ENCODE measurements at regions not wholly inside any gene's neighbourhood (a gene's known extent, or its start where the extent isn't known, plus 50 kb on each side); places are given as distances from the start of the nearest gene placed in this dataset.

DNA sequence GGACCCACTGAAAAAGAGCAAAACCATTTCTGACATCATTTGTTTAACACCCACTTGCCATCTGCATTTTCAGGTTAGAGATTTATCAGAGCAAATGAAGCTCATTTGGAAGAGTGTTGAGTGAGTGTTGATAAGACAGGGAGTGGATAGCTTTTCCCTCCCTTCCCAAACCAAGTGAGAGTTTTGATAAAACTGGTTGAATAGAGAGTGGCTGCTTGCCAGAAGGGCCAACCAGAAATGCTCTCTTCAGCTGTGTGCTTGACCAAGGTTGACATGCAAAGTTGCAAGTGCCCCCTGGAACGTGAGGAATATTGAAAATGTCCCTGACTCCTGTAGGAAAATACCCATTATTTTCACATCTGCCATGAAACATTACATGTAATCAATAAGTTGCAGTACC is 1487.0 kb upstream of the FLRT2 start:
- Mint-ChIP-seq H3K27ac (ENCODE audit: unreplicated experiment) (no peak overlapping the region), H3K36me3 (ENCODE audit: low read depth) (no peaks in the 10 kb centered on the region), H3K4me1 (peaks cover 16% of the 10 kb centered on the region), H3K27me3 (ENCODE audit: low read depth) (no peaks in the 10 kb centered on the region), H3K9me3 (no peaks in the 10 kb centered on the region), H3K4me3 (no peak overlapping the region)
- DNase-seq (ENCODE audit: low read depth, low spot score): no peak
- TF ChIP-seq, protein P1, sequence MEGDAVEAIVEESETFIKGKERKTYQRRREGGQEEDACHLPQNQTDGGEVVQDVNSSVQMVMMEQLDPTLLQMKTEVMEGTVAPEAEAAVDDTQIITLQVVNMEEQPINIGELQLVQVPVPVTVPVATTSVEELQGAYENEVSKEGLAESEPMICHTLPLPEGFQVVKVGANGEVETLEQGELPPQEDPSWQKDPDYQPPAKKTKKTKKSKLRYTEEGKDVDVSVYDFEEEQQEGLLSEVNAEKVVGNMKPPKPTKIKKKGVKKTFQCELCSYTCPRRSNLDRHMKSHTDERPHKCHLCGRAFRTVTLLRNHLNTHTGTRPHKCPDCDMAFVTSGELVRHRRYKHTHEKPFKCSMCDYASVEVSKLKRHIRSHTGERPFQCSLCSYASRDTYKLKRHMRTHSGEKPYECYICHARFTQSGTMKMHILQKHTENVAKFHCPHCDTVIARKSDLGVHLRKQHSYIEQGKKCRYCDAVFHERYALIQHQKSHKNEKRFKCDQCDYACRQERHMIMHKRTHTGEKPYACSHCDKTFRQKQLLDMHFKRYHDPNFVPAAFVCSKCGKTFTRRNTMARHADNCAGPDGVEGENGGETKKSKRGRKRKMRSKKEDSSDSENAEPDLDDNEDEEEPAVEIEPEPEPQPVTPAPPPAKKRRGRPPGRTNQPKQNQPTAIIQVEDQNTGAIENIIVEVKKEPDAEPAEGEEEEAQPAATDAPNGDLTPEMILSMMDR (conservative IDR thresholded peaks at IDR 0.05): no peak

GRCh38 chr14:84064316-84065125 is 1465.4 kb upstream of the FLRT2 start:
- TF ChIP-seq, protein P1 (conservative IDR thresholded peaks at IDR 0.05): no peak
- Mint-ChIP-seq H3K27ac (ENCODE audit: unreplicated experiment) (no peak overlapping the region), H3K27me3 (ENCODE audit: low read depth) (no peaks in the 10 kb centered on the region), H3K9me3 (no peaks in the 10 kb centered on the region), H3K4me3 (no peak overlapping the region), H3K4me1 (peaks cover 4% of the 10 kb centered on the region), H3K36me3 (ENCODE audit: low read depth) (no peaks in the 10 kb centered on the region)
- DNase-seq (ENCODE audit: low read depth, low spot score): no peak

GRCh38 chr14:84065811-84066210 is 1464.1 kb upstream of the FLRT2 start:
- H3K4me1 Mint-ChIP-seq: peaks cover 4% of the 10 kb centered on the region
- no peak for DNase-seq (ENCODE audit: low read depth, low spot score)
- H3K4me3 Mint-ChIP-seq: no peak overlapping the region
- TF ChIP-seq, protein P1 (conservative IDR thresholded peaks at IDR 0.05): no peak
- no peak overlapping the region for H3K27ac Mint-ChIP-seq (ENCODE audit: unreplicated experiment)
- H3K9me3 Mint-ChIP-seq: no peaks in the 10 kb centered on the region
- no peaks in the 10 kb centered on the region for H3K27me3 Mint-ChIP-seq (ENCODE audit: low read depth)
- no peaks in the 10 kb centered on the region for H3K36me3 Mint-ChIP-seq (ENCODE audit: low read depth)

GRCh38 chr14:84068288-84068687 is 1461.7 kb upstream of the FLRT2 start:
- Mint-ChIP-seq H3K27ac (ENCODE audit: unreplicated experiment) (no peak overlapping the region), H3K4me1 (peaks cover 4% of the 10 kb centered on the region), H3K36me3 (ENCODE audit: low read depth) (no peaks in the 10 kb centered on the region), H3K4me3 (no peak overlapping the region), H3K27me3 (ENCODE audit: low read depth) (no peaks in the 10 kb centered on the region), H3K9me3 (no peaks in the 10 kb centered on the region)
- TF ChIP-seq, protein P1 (conservative IDR thresholded peaks at IDR 0.05): no peak
- no peak for DNase-seq (ENCODE audit: low read depth, low spot score)

GRCh38 chr14:84071061-84071460 is 1458.9 kb upstream of the FLRT2 start:
- Mint-ChIP-seq H3K9me3 (no peaks in the 10 kb centered on the region), H3K4me1 (no peaks in the 10 kb centered on the region)
- TF ChIP-seq, protein P1 (conservative IDR thresholded peaks at IDR 0.05): no peak

More at GRCh38 chr14:84071061-84071460, 1458.9 kb upstream of the FLRT2 start:
- Mint-ChIP-seq H3K4me3 (no peak overlapping the region), H3K36me3 (ENCODE audit: low read depth) (no peaks in the 10 kb centered on the region), H3K27me3 (ENCODE audit: low read depth) (no peaks in the 10 kb centered on the region), H3K27ac (ENCODE audit: unreplicated experiment) (no peak overlapping the region)
- no peak for DNase-seq (ENCODE audit: low read depth, low spot score)
